Epithelial cell of prostate (primary cell): ENCODE measurements at regions not wholly inside any gene's neighbourhood (a gene's known extent, or its start where the extent isn't known, plus 50 kb on each side); places are given as distances from the start of the nearest gene placed in this dataset.
"Not testable (repeated sequence)": the region's sequence is repeated elsewhere in the genome, so short reads cannot be mapped to it uniquely, and the experiment has no call there.

ENCODE experiments used
- DNase-seq: peaks from one replicate; pipeline ENCODE4 v3.0.0-alpha.2; 2011; ENCODE audit warnings: low read depth, low spot score
- H3K27ac ChIP-seq: fragments of 450-650 bp; 2 replicates; pipeline ENCODE4 v1.5.1; 2017; ENCODE audit warnings: mild to moderate bottlenecking

DNA sequence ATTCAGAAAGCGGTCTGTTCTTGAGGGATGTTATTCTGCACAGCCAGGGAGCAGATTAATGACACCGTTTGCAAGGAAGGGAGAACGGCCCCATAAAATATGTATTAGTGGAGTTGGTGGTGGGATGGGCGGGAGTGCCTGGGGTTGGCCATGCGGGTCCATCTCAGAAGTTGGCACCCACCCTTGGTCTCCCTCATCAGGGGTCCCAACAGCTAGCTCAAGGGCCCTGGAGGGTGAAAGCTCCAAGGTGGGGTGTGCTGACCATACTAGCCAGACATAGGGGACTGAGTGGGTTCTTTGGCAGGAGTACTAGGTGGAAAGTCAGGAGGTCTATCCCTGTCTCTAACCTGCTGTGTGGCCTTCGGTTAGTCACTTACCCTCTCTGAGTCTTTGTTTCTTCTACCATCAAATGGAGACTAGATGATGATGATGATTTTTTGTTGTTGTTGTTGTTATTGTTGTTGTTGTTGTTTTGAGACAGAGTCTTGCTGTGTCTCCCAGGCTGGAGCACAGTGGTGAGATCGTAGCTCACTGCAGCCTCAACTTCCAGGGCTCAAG lies 83.2 kb upstream of the BRD7 start:
- DNase-seq: no peak

GRCh38 chr16:50450957-50451356 lies 82.2 kb upstream of the BRD7 start:
- DNase-seq: no peak
- H3K27ac ChIP-seq: no peak overlapping the region

More for the DNA sequence above, 83.2 kb upstream of the BRD7 start:
- no peak overlapping the region for H3K27ac ChIP-seq

- H3K27ac ChIP-seq: no peak overlapping the region
- no peak for DNase-seq
These were observed 81.0 kb upstream of the BRD7 start for GRCh38 chr16:50449800-50450199.

DNA sequence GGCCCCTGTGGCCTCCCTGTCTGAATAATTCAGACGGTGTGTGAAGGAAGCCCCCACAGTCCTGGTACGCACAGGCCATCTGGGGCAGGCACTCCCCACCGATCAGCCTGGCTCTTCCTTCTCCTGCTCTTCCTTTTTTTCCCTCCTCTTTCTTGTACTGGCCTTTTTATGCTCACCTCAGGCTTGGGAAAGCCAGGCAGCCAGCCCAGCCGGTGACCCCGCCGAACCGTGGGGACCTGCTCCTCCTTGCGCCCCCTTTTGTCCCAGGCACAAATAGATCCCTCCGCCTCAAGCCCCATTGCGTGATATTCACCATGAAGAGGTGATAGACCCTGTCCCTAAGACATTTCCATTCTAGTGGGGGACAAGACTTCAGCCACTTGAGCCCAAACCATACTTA lies 80.2 kb upstream of the BRD7 start:
- no peak overlapping the region for H3K27ac ChIP-seq
- DNase-seq: no peak

- no peak for DNase-seq
These were observed 79.7 kb upstream of the BRD7 start for GRCh38 chr16:50448522-50448921.

GRCh38 chr16:50447386-50447785 lies 78.6 kb upstream of the BRD7 start:
- H3K27ac ChIP-seq, DNase-seq: not testable (repeated sequence)

More at GRCh38 chr16:50448522-50448921, 79.7 kb upstream of the BRD7 start:
- no peak overlapping the region for H3K27ac ChIP-seq

- no peak overlapping the region for H3K27ac ChIP-seq
These were observed 78.1 kb upstream of the BRD7 start for GRCh38 chr16:50446861-50447260.

GRCh38 chr16:50445621-50446555 lies 77.1 kb upstream of the BRD7 start:
- no peak overlapping the region for H3K27ac ChIP-seq
- DNase-seq: no peak

More at GRCh38 chr16:50446861-50447260, 78.1 kb upstream of the BRD7 start:
- no peak for DNase-seq

- DNase-seq: no peak
- H3K27ac ChIP-seq: no peak overlapping the region
These were observed 75.7 kb upstream of the BRD7 start for GRCh38 chr16:50444526-50444925.

DNA sequence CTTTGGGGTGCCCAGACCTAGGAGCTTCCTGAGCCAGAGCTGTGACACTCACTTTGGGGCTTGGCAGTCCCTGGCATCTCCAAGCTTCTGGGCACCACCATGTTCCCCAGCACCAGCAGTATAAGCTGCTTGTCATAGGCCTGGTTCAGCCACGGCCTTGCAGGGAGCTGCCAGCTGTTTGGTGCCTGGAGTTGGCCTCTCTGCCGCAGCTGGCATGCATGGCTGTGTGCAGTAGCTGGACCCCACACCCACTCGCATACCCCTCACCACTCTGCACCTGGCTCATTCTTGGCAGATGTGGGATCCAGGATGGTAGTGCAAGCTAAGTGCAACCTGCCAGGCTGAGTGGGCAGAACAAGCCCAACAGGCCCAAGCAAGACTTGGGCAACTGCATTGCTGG lies 73.4 kb upstream of the BRD7 start:
- no peak for DNase-seq
- H3K27ac ChIP-seq: no peak overlapping the region

DNA sequence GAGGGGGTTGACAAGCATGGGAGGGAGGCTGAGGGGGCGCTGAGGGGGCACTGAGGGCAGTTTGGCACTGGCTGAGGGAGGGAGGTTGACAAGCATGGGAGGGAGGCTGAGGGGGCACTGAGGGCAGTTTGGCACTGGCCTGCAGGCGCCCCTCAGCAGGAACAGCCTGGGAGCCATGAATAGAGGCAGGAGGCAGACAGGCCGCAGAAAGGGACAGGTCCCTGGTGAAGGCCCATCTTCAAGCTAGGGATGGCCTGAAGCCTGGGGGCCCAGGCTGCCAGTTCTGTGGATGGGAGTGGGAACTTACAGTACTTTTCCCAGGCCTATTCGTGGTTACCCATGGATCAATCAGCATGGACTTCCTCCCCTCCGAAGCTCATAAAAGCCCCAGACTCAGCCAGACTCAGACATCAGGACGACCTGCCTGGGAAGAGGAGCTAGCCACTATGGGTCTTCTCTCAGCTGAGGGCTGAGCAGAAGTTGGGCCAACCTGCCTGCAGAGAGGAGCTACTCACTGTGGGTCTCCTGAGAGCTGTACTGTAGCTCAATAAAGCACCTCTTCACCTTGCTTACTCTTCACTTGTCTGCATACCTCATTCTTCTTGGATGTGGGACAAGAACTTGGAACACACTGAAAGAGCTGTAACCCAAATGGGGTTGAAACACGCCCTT lies 72.8 kb upstream of the BRD7 start:
- no peak overlapping the region for H3K27ac ChIP-seq
- DNase-seq: no peak

DNA sequence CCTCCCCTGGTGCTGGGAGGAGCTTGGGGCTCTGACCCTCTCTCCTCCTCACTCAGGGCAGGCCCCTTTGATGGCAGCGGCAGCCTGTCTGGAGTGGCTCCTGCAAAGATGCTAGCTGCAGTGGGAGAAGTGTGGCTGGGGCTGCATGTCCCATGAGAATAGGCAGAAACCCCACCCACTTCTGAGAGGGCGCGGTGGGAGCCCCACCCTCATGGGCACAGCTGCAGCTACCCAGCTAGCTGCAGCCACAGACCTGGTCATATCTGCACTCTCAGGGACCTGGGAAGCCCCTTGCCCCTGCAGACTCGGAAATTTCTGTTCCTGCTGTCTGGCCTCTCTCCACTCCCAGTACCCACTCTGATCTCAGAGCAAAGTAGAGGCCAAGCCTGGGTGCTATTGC lies 72.2 kb upstream of the BRD7 start:
- no peak overlapping the region for H3K27ac ChIP-seq
- DNase-seq: no peak

GRCh38 chr16:50440531-50440930 lies 71.7 kb upstream of the BRD7 start:
- no peak for DNase-seq
- H3K27ac ChIP-seq: no peak overlapping the region

DNA sequence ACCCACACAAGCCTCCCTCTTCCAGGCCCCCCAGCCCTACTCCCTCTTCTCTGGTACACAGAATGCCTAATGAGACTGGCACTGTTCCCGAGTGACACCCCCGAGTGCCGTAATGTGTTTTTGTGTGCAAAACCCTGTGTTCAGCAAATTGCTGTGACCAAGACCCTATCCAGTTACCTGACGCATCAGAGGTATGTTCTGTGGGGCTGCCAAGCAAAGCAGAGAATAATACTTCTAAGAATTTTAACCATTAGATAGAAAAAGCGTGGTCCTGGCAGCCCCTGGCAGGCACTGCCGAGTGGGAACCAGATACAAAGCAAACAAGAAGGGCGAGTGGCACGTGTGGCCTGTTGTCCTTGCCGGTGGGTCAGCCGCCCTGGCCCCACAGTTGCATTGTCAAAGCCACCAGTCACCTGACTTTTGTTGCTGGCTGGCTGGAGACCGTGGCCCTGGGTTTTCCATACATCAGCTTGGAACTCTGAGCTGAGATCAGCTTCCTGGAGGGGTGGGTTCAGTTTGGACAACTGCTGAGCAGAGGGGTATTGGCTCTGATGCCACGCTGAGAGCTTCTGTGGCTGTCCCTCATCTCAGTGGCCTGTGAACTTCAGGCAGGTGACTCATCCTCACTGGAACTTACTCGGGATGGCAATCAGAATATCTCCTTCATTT lies 69.1 kb upstream of the BRD7 start:
- no peak for DNase-seq
- no peak overlapping the region for H3K27ac ChIP-seq

DNA sequence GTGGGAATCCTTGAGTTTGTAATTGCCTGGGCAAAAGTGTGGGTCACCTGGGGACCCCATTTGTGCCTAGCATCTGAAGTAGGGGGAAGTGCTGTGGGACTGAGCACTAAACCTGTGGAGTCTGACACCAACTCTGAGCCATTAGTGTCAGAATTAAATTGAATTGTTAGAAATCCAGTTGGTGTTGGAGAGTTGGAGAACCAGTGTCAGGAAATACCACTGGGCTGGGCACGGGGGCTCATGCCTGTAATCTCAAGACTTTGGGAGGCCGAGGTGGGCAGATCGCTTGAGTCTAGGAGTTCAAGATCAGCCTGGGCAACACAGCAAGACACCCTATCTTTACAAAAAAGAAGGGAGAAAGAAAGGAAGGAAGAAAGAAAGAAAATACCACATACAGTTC lies 67.5 kb upstream of the BRD7 start:
- H3K27ac ChIP-seq: no peak overlapping the region
- DNase-seq: no peak

DNA sequence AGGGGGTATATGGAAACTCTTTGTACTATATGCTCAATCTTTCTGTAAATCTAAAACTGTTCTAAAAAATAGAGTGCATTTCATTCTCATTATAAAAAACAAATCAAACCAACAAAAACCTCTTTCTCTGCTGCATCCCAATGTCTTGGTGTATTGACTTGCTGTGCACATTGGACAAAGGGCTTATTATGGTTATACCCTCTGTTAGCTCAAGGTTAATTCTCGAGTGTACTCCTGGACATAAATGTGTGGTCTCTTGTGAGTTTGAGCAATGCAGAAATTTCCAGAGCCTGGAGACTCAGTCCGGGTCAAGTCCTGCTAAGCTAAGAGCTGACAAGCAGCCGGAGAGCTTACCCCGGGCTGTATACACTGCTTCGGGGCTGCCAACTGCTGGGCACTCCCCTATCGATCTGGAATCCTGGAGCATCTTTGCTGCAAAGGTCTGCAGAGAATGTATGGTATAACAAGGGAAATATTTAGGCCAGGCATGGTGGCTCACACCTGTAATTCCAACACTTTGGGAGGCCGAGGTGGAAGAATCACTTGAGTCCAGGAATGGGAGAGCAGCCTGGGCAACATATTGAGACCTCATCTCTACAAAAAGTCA lies 66.2 kb upstream of the BRD7 start:
- no peak overlapping the region for H3K27ac ChIP-seq
- DNase-seq: no peak

DNA sequence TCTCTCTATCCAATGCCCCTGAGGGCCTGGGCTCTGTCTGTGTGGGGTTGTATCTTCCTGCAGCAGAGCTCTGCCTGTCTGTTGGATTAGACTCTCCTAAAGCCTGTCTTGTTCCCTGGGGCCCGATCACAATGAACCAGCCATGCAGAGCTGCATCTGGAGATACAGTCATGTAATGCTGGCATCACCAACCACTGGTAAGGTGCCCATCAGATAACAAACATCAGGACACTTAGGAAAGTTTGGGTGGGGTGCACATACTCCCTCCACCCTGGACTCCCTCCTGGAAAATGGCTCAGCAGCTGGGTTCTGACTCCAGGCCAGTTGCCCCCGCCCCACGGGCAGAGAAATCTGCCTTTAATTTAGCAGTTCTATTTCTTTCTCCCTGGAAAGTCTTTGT lies 61.3 kb upstream of the BRD7 start:
- DNase-seq: no peak
- H3K27ac ChIP-seq: no peak overlapping the region

DNA sequence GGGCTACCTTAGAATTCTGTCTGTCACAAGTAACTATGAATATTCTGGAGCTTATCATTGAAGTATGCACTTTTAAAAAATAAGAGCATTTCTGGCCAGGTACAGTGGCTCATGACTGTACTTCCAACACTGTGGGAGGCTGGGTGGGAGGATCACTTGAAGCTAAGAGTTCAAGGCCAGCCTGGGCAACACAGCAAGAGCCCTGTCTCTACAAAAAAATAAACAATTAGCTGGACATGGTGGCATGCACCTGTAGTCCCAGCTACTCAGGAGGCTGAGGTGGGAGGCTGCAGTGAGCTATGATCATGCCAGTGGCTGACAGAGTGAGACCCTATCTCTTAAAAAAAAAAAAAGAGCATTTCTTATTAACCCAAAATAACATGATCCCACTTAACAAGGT lies 60.0 kb upstream of the BRD7 start:
- DNase-seq: no peak
- no peak overlapping the region for H3K27ac ChIP-seq

- DNase-seq: no peak
These were observed 59.3 kb upstream of the BRD7 start for GRCh38 chr16:50428116-50428515.

GRCh38 chr16:50427107-50427506 lies 58.3 kb upstream of the BRD7 start:
- DNase-seq: no peak

More at GRCh38 chr16:50428116-50428515, 59.3 kb upstream of the BRD7 start:
- no peak overlapping the region for H3K27ac ChIP-seq

More at GRCh38 chr16:50427107-50427506, 58.3 kb upstream of the BRD7 start:
- H3K27ac ChIP-seq: no peak overlapping the region
